PC-3 (cell line): ENCODE measurements at regions not wholly inside any gene's neighbourhood (a gene's known extent, or its start where the extent isn't known, plus 50 kb on each side); places are given as distances from the start of the nearest gene placed in this dataset.

Experiments
- ATAC-seq: fragments of 200-7000 bp; cut with Tn5 transposase; 2 replicates; pipeline ENCODE4 v1.9.1; 2020; ENCODE audit warnings: mild to moderate bottlenecking, moderate library complexity
- BruUV-seq: library from RNA; stranded (reverse); fragments of 400-500 nt; replicated peaks from 2 replicates; lab custom pipeline; 2021; lab: Mats Ljungman, UMichigan
- CTCF ChIA-PET: fragments of 300-600 bp; sonication (Branson Sonifier 250); formaldehyde crosslinking; loops from one replicate; lab custom pipeline; 2022; ENCODE audit warnings: antibody characterized with exemption; lab: Charles Lee
- POLR2A ChIA-PET: fragments of 300-600 bp; sonication (Branson Sonifier 250); formaldehyde crosslinking; loops from one replicate; lab custom pipeline; 2022; ENCODE audit warnings: antibody characterized with exemption; ENCODE audit not compliant: unreplicated experiment; lab: Charles Lee
- DNase-seq: peaks from one replicate; pipeline ENCODE4 v3.0.0-alpha.2; 2015
- H2AFZ ChIP-seq: fragments of 300-600 bp; sonication (generic); 2 replicates; pipeline ENCODE4 v1.6.0; 2016; ENCODE audit warnings: antibody characterized with exemption, low read length
- H3F3A ChIP-seq: fragments of 300-600 bp; sonication (generic); one replicate; pipeline ENCODE4 v1.6.0; 2017; ENCODE audit warnings: antibody characterized with exemption, low read length, control low read depth, mild to moderate bottlenecking; ENCODE audit not compliant: unreplicated experiment
- H3K27ac ChIP-seq: fragments of 300-600 bp; sonication (generic); 2 replicates; pipeline ENCODE4 v1.5.1; 2016; ENCODE audit warnings: mild to moderate bottlenecking, low read length
- H3K27me3 ChIP-seq: fragments of 300-600 bp; sonication (generic); 2 replicates; pipeline ENCODE4 v1.6.1; 2016; ENCODE audit warnings: low read length, mixed read lengths
- H3K36me3 ChIP-seq: fragments of 300-600 bp; sonication (generic); 2 replicates; pipeline ENCODE4 v1.6.1; 2016; ENCODE audit warnings: low read depth, mixed run types, low read length, mixed read lengths
- H3K4me1 ChIP-seq: fragments of 300-600 bp; sonication (generic); 2 replicates; pipeline ENCODE4 v1.5.1; 2016; ENCODE audit warnings: low read length; ENCODE audit not compliant: insufficient read depth
- H3K4me2 ChIP-seq: fragments of 300-600 bp; sonication (generic); 2 replicates; pipeline ENCODE4 v1.6.0; 2016; ENCODE audit warnings: low read length
- H3K4me3 ChIP-seq: fragments of 300-600 bp; sonication (generic); 2 replicates; pipeline ENCODE4 v1.5.1; 2016; ENCODE audit warnings: mild to moderate bottlenecking, low read length, mixed read lengths
- H3K79me2 ChIP-seq: fragments of 300-600 bp; sonication (generic); 2 replicates; pipeline ENCODE4 v1.6.1; 2017; ENCODE audit warnings: low read length, mixed read lengths
- H3K9ac ChIP-seq: fragments of 300-600 bp; sonication (generic); 2 replicates; pipeline ENCODE4 v1.6.0; 2016; ENCODE audit warnings: mild to moderate bottlenecking, low read length
- H3K9me2 ChIP-seq: fragments of 300-600 bp; sonication (generic); replicated peaks from 2 replicates; pipeline ENCODE4 v1.6.1; 2016; ENCODE audit warnings: mixed run types, low read length, mixed read lengths
- H3K9me3 ChIP-seq: fragments of 300-600 bp; sonication (generic); 2 replicates; pipeline ENCODE4 v1.6.1; 2016; ENCODE audit warnings: low read length, mixed read lengths
- H4K20me1 ChIP-seq: fragments of 300-600 bp; sonication (generic); 2 replicates; pipeline ENCODE4 v1.6.1; 2016; ENCODE audit warnings: low read length, mixed read lengths
- CTCF ChIP-seq: fragments of 300-600 bp; sonication (generic); conservative IDR thresholded peaks from 2 replicates; pipeline ENCODE4 v1.5.1; 2017; ENCODE audit warnings: antibody characterized with exemption, low read depth, mild to moderate bottlenecking, low read length
- EZH2 ChIP-seq: fragments of 300-600 bp; sonication (generic); IDR thresholded peaks from one replicate; pipeline ENCODE4 v1.6.1; 2017; ENCODE audit warnings: antibody characterized with exemption, mild to moderate bottlenecking, low read length; ENCODE audit not compliant: unreplicated experiment
- EZH2phosphoT487 ChIP-seq: fragments of 300-600 bp; sonication (generic); IDR thresholded peaks from 2 replicates; pipeline ENCODE4 v1.6.1; 2018; ENCODE audit warnings: mild to moderate bottlenecking, antibody characterized with exemption, low read length, borderline replicate concordance
- intact Hi-C: fragments of 100-400 bp; cut with micrococcal nuclease; formaldehyde crosslinking; loops from 2 replicates; pipeline ENCODE4 v1.9.0; 2023

- peaks cover 48% of the 10 kb centered on the region for H3K27me3 ChIP-seq
- no peak overlapping the region for H3K27ac ChIP-seq
- H2AFZ ChIP-seq = no peak overlapping the region
- no peak overlapping the region for H3K4me2 ChIP-seq
- no peak overlapping the region for H3K9ac ChIP-seq
- CTCF ChIA-PET = no interaction called here
- H3K36me3 ChIP-seq = no peaks in the 10 kb centered on the region
- no peaks in the 10 kb centered on the region for H3K79me2 ChIP-seq
- no peak for DNase-seq
- H3F3A ChIP-seq = no peaks in the 10 kb centered on the region
- H3K4me3 ChIP-seq = no peak overlapping the region
- no peaks in the 10 kb centered on the region for H3K9me2 ChIP-seq
- BruUV-seq = no TSS peak
- TF ChIP-seq CTCF (no peak), EZH2 (no peak), EZH2phosphoT487 (no peak)
- no peaks in the 10 kb centered on the region for H3K4me1 ChIP-seq
- H4K20me1 ChIP-seq = no peaks in the 10 kb centered on the region
- no peak for ATAC-seq
- H3K9me3 ChIP-seq = no peaks in the 10 kb centered on the region
- POLR2A ChIA-PET = no interaction called here
- intact Hi-C loops = no loop called here
Measured at GRCh38 chr2:205850611-205851010, 168.3 kb downstream of the NRP2 start.

GRCh38 chr2:205850132-205850531 is 167.8 kb downstream of the NRP2 start:
- no peaks in the 10 kb centered on the region for H4K20me1 ChIP-seq
- no TSS peak for BruUV-seq
- no peak overlapping the region for H2AFZ ChIP-seq
- intact Hi-C loops = no loop called here
- ATAC-seq = no peak
- no peak overlapping the region for H3K4me3 ChIP-seq
- H3K4me2 ChIP-seq = no peak overlapping the region
- H3K4me1 ChIP-seq = no peaks in the 10 kb centered on the region
- no peaks in the 10 kb centered on the region for H3K9me3 ChIP-seq
- peaks cover 44% of the 10 kb centered on the region for H3K27me3 ChIP-seq
- H3K9ac ChIP-seq = no peak overlapping the region
- DNase-seq = no peak
- no peaks in the 10 kb centered on the region for H3F3A ChIP-seq
- no peaks in the 10 kb centered on the region for H3K9me2 ChIP-seq
- ChIA-PET POLR2A (no interaction called here), CTCF (no interaction called here)
- no peaks in the 10 kb centered on the region for H3K79me2 ChIP-seq
- no peak overlapping the region for H3K27ac ChIP-seq
- H3K36me3 ChIP-seq = no peaks in the 10 kb centered on the region
- TF ChIP-seq CTCF = no peak
- no peak for TF ChIP-seq EZH2phosphoT487
- no peak for TF ChIP-seq EZH2

- intact Hi-C loops = no loop called here
- no peaks in the 10 kb centered on the region for H4K20me1 ChIP-seq
- no peaks in the 10 kb centered on the region for H3K36me3 ChIP-seq
- H3K4me1 ChIP-seq = no peaks in the 10 kb centered on the region
- H3K9me3 ChIP-seq = no peaks in the 10 kb centered on the region
- no peak overlapping the region for H3K4me2 ChIP-seq
- H3F3A ChIP-seq = no peaks in the 10 kb centered on the region
- no peak overlapping the region for H3K9ac ChIP-seq
- CTCF ChIA-PET = no interaction called here
- H3K79me2 ChIP-seq = no peaks in the 10 kb centered on the region
- ATAC-seq (no peak), DNase-seq (no peak)
- H3K27me3 ChIP-seq = peaks cover 41% of the 10 kb centered on the region
- H2AFZ ChIP-seq = no peak overlapping the region
- no peaks in the 10 kb centered on the region for H3K9me2 ChIP-seq
- no peak for TF ChIP-seq CTCF
- TF ChIP-seq EZH2 = no peak
- TF ChIP-seq EZH2phosphoT487 = no peak
- H3K4me3 ChIP-seq = no peak overlapping the region
- H3K27ac ChIP-seq = no peak overlapping the region
- POLR2A ChIA-PET = interaction anchor here (0.6 kb wide), 1 partner anchor 512 kb away, joined by 13 read pairs; no protein-coding TSS in a partner anchor
- no TSS peak for BruUV-seq
Measured at GRCh38 chr2:205849136-205849535, 166.8 kb downstream of the NRP2 start.
